ENCODE measurements at regions not wholly inside any gene's neighbourhood (a gene's known extent, or its start where the extent isn't known, plus 50 kb on each side); places are given as distances from the start of the nearest gene placed in this dataset.

GRCh38 chr12:4172999-4173398, 100.6 kb upstream of the CCND2 start:
- no peak for TF ChIP-seq EZH2 (IDR thresholded peaks at IDR 0.05; ENCODE audit: borderline replicate concordance, low read depth, low read length, severe bottlenecking)
- TF ChIP-seq, protein P1, sequence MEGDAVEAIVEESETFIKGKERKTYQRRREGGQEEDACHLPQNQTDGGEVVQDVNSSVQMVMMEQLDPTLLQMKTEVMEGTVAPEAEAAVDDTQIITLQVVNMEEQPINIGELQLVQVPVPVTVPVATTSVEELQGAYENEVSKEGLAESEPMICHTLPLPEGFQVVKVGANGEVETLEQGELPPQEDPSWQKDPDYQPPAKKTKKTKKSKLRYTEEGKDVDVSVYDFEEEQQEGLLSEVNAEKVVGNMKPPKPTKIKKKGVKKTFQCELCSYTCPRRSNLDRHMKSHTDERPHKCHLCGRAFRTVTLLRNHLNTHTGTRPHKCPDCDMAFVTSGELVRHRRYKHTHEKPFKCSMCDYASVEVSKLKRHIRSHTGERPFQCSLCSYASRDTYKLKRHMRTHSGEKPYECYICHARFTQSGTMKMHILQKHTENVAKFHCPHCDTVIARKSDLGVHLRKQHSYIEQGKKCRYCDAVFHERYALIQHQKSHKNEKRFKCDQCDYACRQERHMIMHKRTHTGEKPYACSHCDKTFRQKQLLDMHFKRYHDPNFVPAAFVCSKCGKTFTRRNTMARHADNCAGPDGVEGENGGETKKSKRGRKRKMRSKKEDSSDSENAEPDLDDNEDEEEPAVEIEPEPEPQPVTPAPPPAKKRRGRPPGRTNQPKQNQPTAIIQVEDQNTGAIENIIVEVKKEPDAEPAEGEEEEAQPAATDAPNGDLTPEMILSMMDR (IDR thresholded peaks at IDR 0.05; ENCODE audit: extremely low read depth in 1 of 2, insufficient read depth in 1 of 2, low read depth in 1 of 2, low read length in 2 of 2): no peak
- TF ChIP-seq POLR2A (IDR thresholded peaks at IDR 0.05; ENCODE audit: low read depth, low read length): no peak
- TF ChIP-seq MAX (IDR thresholded peaks at IDR 0.05; ENCODE audit: insufficient read depth, insufficient read length): no peak

Measured in endothelial cell of umbilical vein (primary cell).